GM18507 (cell line): ENCODE measurements at regions not wholly inside any gene's neighbourhood (a gene's known extent, or its start where the extent isn't known, plus 50 kb on each side); places are given as distances from the start of the nearest gene placed in this dataset.
"Not testable (repeated sequence)": the region's sequence is repeated elsewhere in the genome, so short reads cannot be mapped to it uniquely, and the experiment has no call there.

ENCODE experiments used
- DNase-seq: peaks from one replicate; pipeline ENCODE4 v3.0.0; 2011; ENCODE audit warnings: low read depth; ENCODE audit not compliant: insufficient read length; ENCODE audit errors: extremely low spot score
- FAIRE-seq: peaks from 2 replicates; lab custom pipeline; 2011; peaks lifted over from hg19 to GRCh38; lab: Jason Lieb, UNC

DNA sequence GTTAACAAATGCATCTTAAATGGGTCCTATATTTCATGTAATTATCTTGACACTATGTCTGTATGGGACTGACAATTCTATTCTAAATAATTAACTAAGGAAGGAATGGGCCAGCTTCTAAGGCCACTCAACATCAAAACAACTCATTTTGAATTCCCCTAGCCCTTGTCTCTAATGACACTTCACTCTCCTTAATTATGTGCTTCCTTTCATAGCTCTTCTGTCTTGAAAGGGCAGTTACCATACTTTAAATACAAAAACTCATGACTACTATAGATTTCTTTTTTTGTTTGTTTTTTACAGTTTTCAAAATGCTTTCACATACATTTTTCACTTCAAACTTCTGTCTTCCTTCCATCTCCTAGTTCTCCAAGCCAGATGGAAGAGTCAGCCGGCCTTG, 126.1 kb upstream of the CHODL start:
- FAIRE-seq (no peak), DNase-seq (no peak)

- no peak for DNase-seq
- FAIRE-seq = no peak
Measured at GRCh38 chr21:18117176-18117575, 127.5 kb upstream of the CHODL start.

DNA sequence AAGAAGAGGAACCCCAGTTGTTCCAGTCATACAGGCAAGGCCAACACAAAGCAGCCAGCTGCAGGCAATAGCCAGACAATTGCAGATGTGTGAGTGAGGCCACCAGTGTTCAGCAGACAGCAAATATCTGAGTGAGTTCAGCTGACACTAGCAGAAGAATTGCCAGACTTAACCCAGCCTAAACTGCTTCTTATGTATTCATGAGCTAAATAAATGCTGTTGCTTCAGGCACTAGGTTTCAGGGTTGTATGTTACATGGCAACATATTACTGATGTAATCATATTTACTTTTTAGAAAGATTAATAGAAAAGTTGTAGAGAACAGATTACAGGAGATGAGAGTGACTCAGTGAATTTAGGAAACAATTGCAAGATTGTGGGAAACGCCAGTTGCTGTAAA, 129.8 kb upstream of the CHODL start:
- no peak for FAIRE-seq
- no peak for DNase-seq

DNA sequence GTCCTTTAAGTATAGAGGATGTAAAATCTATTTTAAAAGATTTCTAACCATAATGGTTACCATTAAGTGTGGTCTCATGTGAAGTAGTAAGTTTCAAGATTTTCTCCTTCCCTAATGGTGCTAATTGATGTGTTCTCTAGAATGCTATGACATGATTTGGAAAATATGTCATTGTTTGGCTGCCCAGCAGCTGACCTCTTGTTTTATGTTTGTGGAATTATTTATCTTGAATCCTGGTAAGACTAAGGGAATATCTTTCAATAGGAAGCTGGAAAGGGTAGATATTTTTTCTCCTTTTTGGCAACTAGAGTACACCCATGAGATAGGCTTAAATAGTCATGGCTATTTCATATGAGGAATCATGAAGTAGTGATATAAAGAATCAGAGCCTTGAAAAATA, 139.8 kb upstream of the CHODL start:
- DNase-seq = no peak
- no peak for FAIRE-seq

GRCh38 chr21:18096413-18096812, 148.2 kb upstream of the CHODL start:
- FAIRE-seq = not testable (repeated sequence)

GRCh38 chr21:18089786-18090185, 154.8 kb upstream of the CHODL start:
- no peak for DNase-seq
- FAIRE-seq = no peak

More at GRCh38 chr21:18096413-18096812, 148.2 kb upstream of the CHODL start:
- not testable (repeated sequence) for DNase-seq

GRCh38 chr21:18070392-18070791, 174.2 kb upstream of the CHODL start:
- FAIRE-seq (no peak), DNase-seq (no peak)

DNA sequence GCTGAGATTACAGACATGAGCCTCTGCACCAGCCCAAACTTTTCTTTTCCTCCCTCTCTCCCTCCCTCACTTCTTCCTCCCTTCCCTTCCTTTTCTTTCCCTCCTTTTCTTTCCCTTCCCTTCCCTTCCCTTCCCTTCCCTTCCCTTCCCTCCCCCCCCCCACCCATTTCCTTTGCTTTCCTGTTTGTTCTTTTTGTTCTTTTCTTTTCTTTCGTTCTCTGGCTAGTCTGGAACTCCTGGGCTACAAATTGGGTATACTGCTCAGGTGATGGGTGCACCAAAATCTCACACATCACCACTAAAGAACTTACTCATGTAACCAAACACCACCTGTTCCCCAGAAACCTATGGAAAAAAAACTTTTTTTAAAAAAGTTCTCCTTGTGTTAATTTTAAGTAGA, 174.8 kb upstream of the CHODL start:
- FAIRE-seq = no peak
- no peak for DNase-seq

DNA sequence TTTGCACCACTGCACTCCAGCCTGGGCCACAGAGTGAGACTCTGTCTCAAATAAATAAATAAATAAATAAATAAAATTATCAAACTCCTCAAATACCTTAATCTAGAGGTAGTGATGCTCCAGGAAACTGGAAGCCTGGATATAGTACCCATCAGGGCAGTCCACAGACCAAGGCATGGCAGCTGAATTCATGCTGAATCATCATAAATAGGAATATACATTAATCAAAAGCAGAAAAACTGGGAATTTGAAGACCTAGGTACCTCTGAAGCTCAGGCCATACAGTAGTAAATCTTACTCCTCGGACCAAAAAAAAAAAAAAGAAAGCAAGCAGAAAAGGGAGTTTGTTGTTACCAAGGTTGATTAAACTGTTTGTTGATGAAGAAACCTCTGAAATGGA, 184.2 kb upstream of the CHODL start:
- no peak for DNase-seq
- no peak for FAIRE-seq

GRCh38 chr21:18058731-18059398, 185.8 kb upstream of the CHODL start:
- FAIRE-seq (no peak), DNase-seq (no peak)

- DNase-seq (no peak), FAIRE-seq (no peak)
Measured at GRCh38 chr21:18053151-18053550, 191.5 kb upstream of the CHODL start.

- DNase-seq (no peak), FAIRE-seq (no peak)
Measured at GRCh38 chr21:18049461-18049860, 195.2 kb upstream of the CHODL start.

GRCh38 chr21:18041012-18041411, 203.6 kb upstream of the CHODL start:
- DNase-seq (no peak), FAIRE-seq (no peak)

DNA sequence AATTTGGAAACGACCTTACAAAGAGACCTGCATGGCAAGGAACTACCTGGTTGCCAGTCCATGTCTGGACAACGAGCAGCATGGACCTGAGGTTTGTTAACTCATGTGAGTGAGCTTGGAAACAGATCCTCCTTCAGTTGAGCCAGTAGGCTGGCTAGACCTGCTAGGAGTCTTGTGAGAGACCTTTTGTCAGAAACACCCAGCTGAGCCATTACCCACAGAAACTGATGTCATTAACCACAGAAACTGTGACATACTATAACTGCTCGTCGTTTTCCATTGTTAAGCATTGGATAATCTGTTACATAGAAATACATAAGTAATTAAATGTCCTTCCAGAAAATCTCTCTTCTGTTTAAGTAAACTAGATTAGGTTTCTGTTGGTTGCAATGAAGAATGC, 211.1 kb upstream of the C21orf91 start:
- FAIRE-seq = no peak
- no peak for DNase-seq

- FAIRE-seq = no peak
- no peak for DNase-seq
Measured at GRCh38 chr21:18026359-18026758, 207.2 kb upstream of the C21orf91 start.

- no peak for FAIRE-seq
- DNase-seq = no peak
Measured at GRCh38 chr21:18023711-18024110, 204.6 kb upstream of the C21orf91 start.

GRCh38 chr21:18023157-18023556, 204.0 kb upstream of the C21orf91 start:
- DNase-seq (no peak), FAIRE-seq (no peak)

- FAIRE-seq (no peak), DNase-seq (no peak)
Measured at GRCh38 chr21:18007121-18007520, 188.0 kb upstream of the C21orf91 start.

DNA sequence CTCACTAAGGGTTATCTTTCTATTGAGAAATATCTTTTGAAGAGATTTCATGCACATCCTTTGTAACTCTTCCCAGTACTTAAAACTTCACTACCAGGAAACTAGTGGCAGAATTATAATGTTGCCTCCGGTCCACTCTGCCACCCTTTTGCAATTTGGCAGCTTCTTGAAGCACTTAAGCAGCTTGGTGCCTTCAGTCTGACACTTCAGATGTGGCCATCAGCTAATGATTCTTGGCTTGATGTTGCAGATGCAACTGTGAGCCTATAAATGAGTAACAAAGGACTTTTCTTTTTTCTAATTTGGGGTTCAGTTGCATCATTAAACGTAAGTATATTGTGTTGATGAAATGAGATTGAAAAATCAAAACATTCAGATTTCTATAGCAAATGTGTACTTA, 187.5 kb upstream of the C21orf91 start:
- no peak for DNase-seq
- no peak for FAIRE-seq

- no peak for FAIRE-seq
Measured at GRCh38 chr21:18002393-18002792, 183.2 kb upstream of the C21orf91 start.

DNA sequence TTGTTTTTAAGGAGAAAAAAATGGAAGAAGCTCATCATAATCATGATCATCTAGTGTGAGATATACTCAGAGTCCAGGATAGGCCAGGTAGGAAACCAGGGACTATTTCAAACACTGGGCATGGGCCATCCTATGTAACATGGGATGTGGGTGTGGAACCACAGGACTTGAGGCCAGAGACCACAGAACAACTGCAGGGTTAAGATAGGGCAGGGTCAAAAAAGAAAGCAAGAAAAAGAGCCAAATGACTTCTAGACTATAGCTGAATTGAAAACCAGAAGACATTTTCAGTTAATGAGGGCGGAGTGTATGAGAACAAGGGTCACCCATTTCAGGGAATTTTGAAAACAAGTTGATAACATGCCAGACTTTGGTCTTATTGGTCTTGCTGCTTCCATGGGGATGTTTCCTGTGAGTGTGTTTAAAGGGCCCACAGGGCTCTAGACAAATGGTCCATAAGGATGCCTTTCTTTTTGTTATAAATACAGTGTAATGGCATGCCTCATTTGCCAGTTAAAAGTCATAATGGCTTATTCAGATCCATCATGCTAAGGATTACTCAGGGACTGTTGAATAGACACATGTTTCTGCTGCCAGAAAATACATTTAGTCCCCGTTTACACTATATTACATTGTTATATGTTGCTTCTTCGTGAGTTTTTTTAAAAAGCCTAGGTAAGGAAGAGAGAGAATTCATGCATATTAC, 182.0 kb upstream of the C21orf91 start:
- FAIRE-seq (no peak), DNase-seq (no peak)

More at GRCh38 chr21:18002393-18002792, 183.2 kb upstream of the C21orf91 start:
- DNase-seq = no peak
